Small intestine (tissue), 7 donors: ENCODE measurements at regions not wholly inside any gene's neighbourhood (a gene's known extent, or its start where the extent isn't known, plus 50 kb on each side); places are given as distances from the start of the nearest gene placed in this dataset.
"Not testable (repeated sequence)": the region's sequence is repeated elsewhere in the genome, so short reads cannot be mapped to it uniquely, and the experiment has no call there.

Experiments used
- DNase-seq, 2 donors: peaks; one replicate each; pipeline versions ENCODE4 v3.0.0 to v3.0.0-alpha.2; 2013
- FAIRE-seq: peaks from 2 replicates; lab custom pipeline; 2012; peaks lifted over from hg19 to GRCh38; lab: Jason Lieb, UNC
- H3K27ac ChIP-seq, 3 donors: one replicate each; pipeline ENCODE4 v1.5.1; 2013; ENCODE audit warnings: low read length in 2 of 3, mild to moderate bottlenecking in 2 of 3, control low read depth in 1 of 3, inconsistent platforms in 1 of 3, low read depth in 1 of 3, moderate library complexity in 1 of 3
- H3K27me3 ChIP-seq, 3 donors: one replicate each; pipeline ENCODE4 v1.6.1; 2013; ENCODE audit warnings: low read length in 3 of 3, inconsistent platforms in 1 of 3; ENCODE audit not compliant: control insufficient read depth in 3 of 3, insufficient read depth in 3 of 3
- H3K36me3 ChIP-seq, 3 donors: one replicate each; pipeline ENCODE4 v1.6.1; 2013; ENCODE audit warnings: low read length in 3 of 3, inconsistent platforms in 1 of 3, low read depth in 1 of 3, mild to moderate bottlenecking in 1 of 3, moderate library complexity in 1 of 3; ENCODE audit not compliant: control insufficient read depth in 3 of 3, insufficient read depth in 2 of 3
- H3K4me1 ChIP-seq, 3 donors: one replicate each; pipeline ENCODE4 v1.6.1; 2013; ENCODE audit warnings: low read length in 2 of 3, inconsistent platforms in 1 of 3, low read depth in 1 of 3, mild to moderate bottlenecking in 1 of 3, moderate library complexity in 1 of 3; ENCODE audit not compliant: control insufficient read depth in 3 of 3, insufficient read depth in 2 of 3
- H3K4me3 ChIP-seq, 3 donors: one replicate each; pipeline ENCODE4 v1.5.1; 2013; ENCODE audit warnings: low read length in 3 of 3, control low read depth in 1 of 3, inconsistent platforms in 1 of 3, low read depth in 1 of 3, mild to moderate bottlenecking in 1 of 3, moderate library complexity in 1 of 3
- H3K9me3 ChIP-seq, 2 donors: one replicate each; pipeline ENCODE4 v1.6.1; 2013; ENCODE audit warnings: low read depth in 1 of 2, low read length in 1 of 2; ENCODE audit not compliant: control insufficient read depth in 2 of 2, insufficient read depth in 1 of 2
- WGBS, 3 donors: extraction: QIAGEN DNeasy Blood & Tissue Kit; methylation state at CpG; one replicate each; pipeline ENCODE4 v1.1.7; 2013; 5-methylcytosine and 5-hydroxymethylcytosine counted together
- donor health status: healthy with polysubstance abuse.
- donor health status: control.
- donor health status: control.
- donor health status: Bipolar disorder and iron deficiency.
- donor health status: healthy.

- FAIRE-seq = no peak
- WGBS, 3 donors = 41 to 58% (median 42%) methylated on average over 3 of the region's 3 CpGs
- Histone ChIP-seq H3K36me3 (no peaks in the 10 kb centered on the region), H3K9me3 (no peaks in the 10 kb centered on the region), H3K27me3 (no peaks in the 10 kb centered on the region), H3K27ac (no peak overlapping the region), H3K4me3 (no peak overlapping the region), H3K4me1 (no peaks in the 10 kb centered on the region)
- DNase-seq = no peak
Measured at GRCh38 chr6:48611332-48611731, 500.3 kb upstream of the PTCHD4 start.

GRCh38 chr6:48610846-48611245 lies 499.8 kb upstream of the PTCHD4 start:
- Histone ChIP-seq H3K27ac (no peak overlapping the region), H3K4me1 (no peaks in the 10 kb centered on the region), H3K4me3 (no peak overlapping the region), H3K9me3 (no peaks in the 10 kb centered on the region), H3K27me3 (no peaks in the 10 kb centered on the region), H3K36me3 (no peaks in the 10 kb centered on the region)
- WGBS, 3 donors = 42 to 73% (median 57%) methylated on average over 1 of the region's 1 CpG
- DNase-seq (no peak), FAIRE-seq (no peak)

- Histone ChIP-seq H3K36me3 (no peaks in the 10 kb centered on the region), H3K4me1 (no peaks in the 10 kb centered on the region), H3K27ac (no peak overlapping the region), H3K4me3 (no peak overlapping the region), H3K9me3 (no peaks in the 10 kb centered on the region), H3K27me3 (no peaks in the 10 kb centered on the region)
- FAIRE-seq (no peak), DNase-seq (no peak)
Measured at GRCh38 chr6:48606618-48607017, 495.6 kb upstream of the PTCHD4 start.

- no peaks in the 10 kb centered on the region for H3K36me3 ChIP-seq
- H3K9me3 ChIP-seq = no peaks in the 10 kb centered on the region
- no peak overlapping the region for H3K4me3 ChIP-seq
- H3K27me3 ChIP-seq = no peaks in the 10 kb centered on the region
- no peak overlapping the region for H3K27ac ChIP-seq
- 52 to 63% (median 57%) methylated on average over 3 of the region's 3 CpGs for WGBS, 3 donors
- H3K4me1 ChIP-seq = no peaks in the 10 kb centered on the region
- FAIRE-seq = no peak
- no peak for DNase-seq
Measured at GRCh38 chr6:48597951-48598350, 487.0 kb upstream of the PTCHD4 start.

GRCh38 chr6:48596830-48597229 lies 485.8 kb upstream of the PTCHD4 start:
- no peaks in the 10 kb centered on the region for H3K4me1 ChIP-seq
- FAIRE-seq = no peak
- no peaks in the 10 kb centered on the region for H3K9me3 ChIP-seq
- no peaks in the 10 kb centered on the region for H3K27me3 ChIP-seq
- no peak for DNase-seq
- no peaks in the 10 kb centered on the region for H3K36me3 ChIP-seq
- H3K27ac ChIP-seq = no peak overlapping the region
- no peak overlapping the region for H3K4me3 ChIP-seq

- not testable (repeated sequence) for H3K9me3 ChIP-seq, H3K4me3 ChIP-seq, H3K36me3 ChIP-seq, FAIRE-seq, H3K27ac ChIP-seq, DNase-seq, H3K4me1 ChIP-seq, H3K27me3 ChIP-seq
Measured at GRCh38 chr6:48591158-48591557, 480.2 kb upstream of the PTCHD4 start.

- DNase-seq (no peak), FAIRE-seq (no peak)
- H3K9me3 ChIP-seq = no peaks in the 10 kb centered on the region
- no peaks in the 10 kb centered on the region for H3K27me3 ChIP-seq
- H3K4me1 ChIP-seq = no peaks in the 10 kb centered on the region
- H3K27ac ChIP-seq = no peak overlapping the region
- WGBS, 3 donors = 73 to 77% (median 74%) methylated on average over 1 of the region's 1 CpG
- H3K36me3 ChIP-seq = no peaks in the 10 kb centered on the region
- H3K4me3 ChIP-seq = no peak overlapping the region
Measured at GRCh38 chr6:48584846-48585245, 473.8 kb upstream of the PTCHD4 start.

GRCh38 chr6:48570656-48571055 lies 459.7 kb upstream of the PTCHD4 start:
- Histone ChIP-seq H3K27ac (no peak overlapping the region), H3K27me3 (no peaks in the 10 kb centered on the region), H3K36me3 (no peaks in the 10 kb centered on the region), H3K4me1 (no peaks in the 10 kb centered on the region), H3K4me3 (no peak overlapping the region), H3K9me3 (no peaks in the 10 kb centered on the region)
- no peak for FAIRE-seq
- DNase-seq = no peak
- 84 to 87% (median 86%) methylated on average over 3 of the region's 3 CpGs for WGBS, 3 donors

- no peak overlapping the region for H3K27ac ChIP-seq
- no peaks in the 10 kb centered on the region for H3K9me3 ChIP-seq
- no peak for DNase-seq
- no peaks in the 10 kb centered on the region for H3K4me1 ChIP-seq
- no peaks in the 10 kb centered on the region for H3K27me3 ChIP-seq
- H3K4me3 ChIP-seq = no peak overlapping the region
- WGBS, 3 donors = 27 to 41% (median 29%) methylated on average over 2 of the region's 2 CpGs
- no peaks in the 10 kb centered on the region for H3K36me3 ChIP-seq
- FAIRE-seq = no peak
Measured at GRCh38 chr6:48568856-48569255, 457.9 kb upstream of the PTCHD4 start.
